Activated T-helper 1 cell treated with anti-CD3 and anti-CD28 coated beads, Interleukin-12 subunit alpha, Interleukin-12 subunit beta, Interleukin-2, Interleukin-4 antibody, amounts not matched to agents 30 ng/mL and 10 ng/mL and 1 ng/mL, durations not matched to agents 14 hours and 24 hours and 36 hours (primary cell): ENCODE measurements at regions not wholly inside any gene's neighbourhood (a gene's known extent, or its start where the extent isn't known, plus 50 kb on each side); places are given as distances from the start of the nearest gene placed in this dataset.
A peak's percentile ranks its signal among the peaks of the same experiment; 100 is the strongest.
"Not testable (repeated sequence)": the region's sequence is repeated elsewhere in the genome, so short reads cannot be mapped to it uniquely, and the experiment has no call there.

Experiments
- DNase-seq: peaks from one replicate; pipeline ENCODE4 v3.0.0; 2021; ENCODE audit warnings: low spot score
- H3K27ac Mint-ChIP-seq: one replicate; pipeline ENCODE4 v1.8.0; 2021; ENCODE audit warnings: mild to moderate bottlenecking, mixed read lengths
- H3K27me3 Mint-ChIP-seq: one replicate; pipeline ENCODE4 v1.8.0; 2022; ENCODE audit warnings: mild to moderate bottlenecking, moderate library complexity, mixed read lengths; ENCODE audit not compliant: insufficient read depth
- H3K36me3 Mint-ChIP-seq: one replicate; pipeline ENCODE4 v1.8.0; 2021; ENCODE audit warnings: low read depth, mixed read lengths
- H3K4me1 Mint-ChIP-seq: one replicate; pipeline ENCODE4 v1.8.0; 2021; ENCODE audit warnings: low read depth, mixed read lengths
- H3K4me3 Mint-ChIP-seq: one replicate; pipeline ENCODE4 v1.8.0; 2021; ENCODE audit warnings: mild to moderate bottlenecking, moderate library complexity, mixed read lengths
- H3K9me3 Mint-ChIP-seq: one replicate; pipeline ENCODE4 v1.8.0; 2021; ENCODE audit warnings: mixed read lengths
- intact Hi-C: fragments of 100-400 bp; cut with micrococcal nuclease; formaldehyde crosslinking; loops from one replicate; pipeline ENCODE4 v1.15.1; 2024

DNA sequence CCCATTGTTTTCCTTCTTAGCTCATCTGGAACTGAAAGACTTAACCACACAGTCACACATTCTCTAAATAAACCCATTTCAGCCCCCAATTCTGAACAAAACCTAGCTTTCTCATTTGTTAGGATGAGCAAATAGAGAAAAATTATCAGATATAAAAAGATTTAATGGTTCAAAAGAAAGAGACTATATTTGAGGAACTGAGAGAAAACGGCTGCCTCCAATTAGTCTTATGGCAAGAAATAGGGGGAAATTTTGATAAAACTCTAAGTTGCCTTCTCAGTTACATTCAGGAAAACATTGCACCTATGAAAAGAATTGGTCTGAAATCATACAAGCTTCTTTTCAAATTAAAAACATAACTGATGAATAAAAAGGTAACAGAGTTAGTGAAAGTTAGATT lies 63.7 kb upstream of the ALDH1B1 start:
- no peaks in the 10 kb centered on the region for H3K9me3 Mint-ChIP-seq
- intact Hi-C loops: no loop called here
- no peaks in the 10 kb centered on the region for H3K36me3 Mint-ChIP-seq
- H3K27me3 Mint-ChIP-seq: peaks cover 5% of the 10 kb centered on the region
- no peak overlapping the region for H3K4me3 Mint-ChIP-seq
- H3K27ac Mint-ChIP-seq: no peak overlapping the region
- H3K4me1 Mint-ChIP-seq: no peaks in the 10 kb centered on the region
- DNase-seq: no peak

DNA sequence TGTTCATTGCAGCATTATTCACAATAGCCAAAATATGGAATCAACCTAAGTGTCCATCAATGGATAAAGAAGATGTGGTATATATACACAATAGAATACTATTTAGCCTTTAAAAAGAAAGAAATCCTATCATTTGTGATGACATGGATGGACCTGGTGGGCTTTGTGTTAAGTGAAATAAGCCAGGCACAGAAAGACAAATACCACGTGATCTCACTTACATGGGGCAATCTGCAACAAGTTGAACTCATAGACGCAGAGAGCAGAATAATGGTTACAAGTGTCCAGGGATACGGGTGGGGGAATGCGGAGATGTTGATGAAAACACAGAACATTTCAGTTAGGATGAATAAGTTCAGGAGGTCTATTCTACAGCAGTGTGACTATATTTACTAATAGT lies 66.4 kb upstream of the ALDH1B1 start:
- intact Hi-C loops: no loop called here
- no peak for DNase-seq
- no peak overlapping the region for H3K27ac Mint-ChIP-seq
- H3K4me3 Mint-ChIP-seq: no peak overlapping the region
- no peaks in the 10 kb centered on the region for H3K36me3 Mint-ChIP-seq
- H3K9me3 Mint-ChIP-seq: no peaks in the 10 kb centered on the region
- H3K4me1 Mint-ChIP-seq: no peaks in the 10 kb centered on the region
- H3K27me3 Mint-ChIP-seq: peaks cover 5% of the 10 kb centered on the region

DNA sequence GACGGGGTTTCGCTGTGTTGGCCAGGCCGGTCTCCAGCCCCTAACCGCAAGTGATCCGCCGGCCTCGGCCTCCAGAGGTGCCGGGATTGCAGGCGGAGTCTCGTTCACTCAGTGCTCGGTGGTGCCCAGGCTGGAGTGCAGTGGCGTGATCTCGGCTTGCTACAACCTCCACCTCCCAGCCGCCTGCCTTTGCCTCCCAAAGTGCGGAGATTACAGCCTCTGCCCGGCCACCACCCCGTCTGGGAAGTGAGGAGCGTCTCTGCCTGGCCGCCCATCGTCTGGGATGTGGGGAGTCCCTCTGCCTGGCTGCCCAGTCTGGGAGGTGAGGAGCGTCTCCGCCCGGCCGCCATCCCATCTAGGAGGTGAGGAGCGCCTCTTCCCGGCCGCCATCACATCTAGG lies 68.3 kb upstream of the ALDH1B1 start:
- DNase-seq, H3K4me1 Mint-ChIP-seq, H3K9me3 Mint-ChIP-seq, H3K27me3 Mint-ChIP-seq, H3K27ac Mint-ChIP-seq, H3K4me3 Mint-ChIP-seq, intact Hi-C loops, H3K36me3 Mint-ChIP-seq: not testable (repeated sequence)

DNA sequence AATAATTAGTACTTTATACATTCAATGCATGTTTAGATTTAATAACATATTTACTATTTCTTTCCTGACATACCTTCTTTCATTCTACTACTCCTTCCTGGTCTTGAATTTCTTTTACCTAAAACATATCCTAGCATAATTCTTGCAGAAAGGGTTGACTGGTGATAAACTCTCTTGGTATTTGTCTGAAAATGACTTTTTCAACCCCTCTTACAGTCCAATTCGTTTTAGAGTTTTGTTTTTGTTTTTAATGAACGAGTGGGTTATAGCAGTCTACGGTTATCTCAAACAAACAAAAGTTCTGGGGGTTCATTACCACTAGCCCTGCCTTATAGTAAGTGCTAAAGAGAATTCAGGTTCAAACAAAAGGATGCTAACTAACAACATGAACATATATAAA lies 69.6 kb upstream of the ALDH1B1 start:
- Mint-ChIP-seq H3K27ac (no peak overlapping the region), H3K9me3 (no peaks in the 10 kb centered on the region), H3K36me3 (no peaks in the 10 kb centered on the region), H3K4me3 (no peak overlapping the region), H3K27me3 (peaks cover 5% of the 10 kb centered on the region), H3K4me1 (peaks cover 8% of the 10 kb centered on the region)
- intact Hi-C loops: no loop called here
- DNase-seq: no peak

DNA sequence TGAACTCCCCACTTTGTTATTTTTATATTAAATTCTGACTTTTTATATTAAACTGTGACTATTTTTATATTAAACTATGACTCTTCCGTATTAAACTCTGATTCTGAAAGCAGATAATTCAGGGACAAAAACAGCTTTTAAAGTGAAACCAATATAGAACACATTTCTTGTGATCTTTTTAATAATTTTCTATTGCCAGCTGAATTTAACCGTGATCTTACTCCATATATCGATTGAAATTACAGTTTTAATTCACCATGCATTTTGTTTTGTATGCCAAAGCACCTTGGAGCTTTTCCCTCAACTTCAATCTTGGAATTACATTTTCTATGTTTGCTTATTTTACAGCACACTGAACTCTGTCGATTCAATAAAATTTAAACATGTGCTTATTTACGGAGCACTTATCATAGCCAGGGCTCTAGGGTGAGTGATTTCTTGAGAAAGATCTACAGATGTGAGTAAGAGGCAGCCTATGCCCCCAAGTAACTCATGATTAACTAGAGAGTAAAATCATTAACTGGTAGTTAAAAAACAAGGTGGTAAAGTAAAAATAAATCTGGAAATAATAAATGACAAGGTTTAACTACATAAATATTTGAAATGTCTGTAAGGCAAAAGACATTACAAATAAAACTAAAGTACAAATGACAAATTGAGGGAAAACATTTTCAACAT lies 72.9 kb upstream of the ALDH1B1 start:
- H3K9me3 Mint-ChIP-seq: no peaks in the 10 kb centered on the region
- no peak for DNase-seq
- H3K36me3 Mint-ChIP-seq: no peaks in the 10 kb centered on the region
- no peak overlapping the region for H3K4me3 Mint-ChIP-seq
- peaks cover 8% of the 10 kb centered on the region for H3K4me1 Mint-ChIP-seq
- H3K27me3 Mint-ChIP-seq: no peaks in the 10 kb centered on the region
- intact Hi-C loops: no loop called here
- H3K27ac Mint-ChIP-seq: no peak overlapping the region

GRCh38 chr9:38318759-38319495 lies 73.6 kb upstream of the ALDH1B1 start:
- H3K9me3 Mint-ChIP-seq: no peaks in the 10 kb centered on the region
- H3K4me1 Mint-ChIP-seq: peaks cover 8% of the 10 kb centered on the region
- no peaks in the 10 kb centered on the region for H3K27me3 Mint-ChIP-seq
- no peak overlapping the region for H3K4me3 Mint-ChIP-seq
- peak; percentile 11 for DNase-seq
- no peaks in the 10 kb centered on the region for H3K36me3 Mint-ChIP-seq
- H3K27ac Mint-ChIP-seq: no peak overlapping the region
- intact Hi-C loops: no loop called here

GRCh38 chr9:38316166-38316780 lies 76.2 kb upstream of the ALDH1B1 start:
- H3K9me3 Mint-ChIP-seq: no peaks in the 10 kb centered on the region
- no peak overlapping the region for H3K27ac Mint-ChIP-seq
- H3K27me3 Mint-ChIP-seq: peaks cover 3% of the 10 kb centered on the region
- no peak for DNase-seq
- intact Hi-C loops: no loop called here
- H3K4me3 Mint-ChIP-seq: no peak overlapping the region
- H3K36me3 Mint-ChIP-seq: no peaks in the 10 kb centered on the region
- H3K4me1 Mint-ChIP-seq: peaks cover 8% of the 10 kb centered on the region

DNA sequence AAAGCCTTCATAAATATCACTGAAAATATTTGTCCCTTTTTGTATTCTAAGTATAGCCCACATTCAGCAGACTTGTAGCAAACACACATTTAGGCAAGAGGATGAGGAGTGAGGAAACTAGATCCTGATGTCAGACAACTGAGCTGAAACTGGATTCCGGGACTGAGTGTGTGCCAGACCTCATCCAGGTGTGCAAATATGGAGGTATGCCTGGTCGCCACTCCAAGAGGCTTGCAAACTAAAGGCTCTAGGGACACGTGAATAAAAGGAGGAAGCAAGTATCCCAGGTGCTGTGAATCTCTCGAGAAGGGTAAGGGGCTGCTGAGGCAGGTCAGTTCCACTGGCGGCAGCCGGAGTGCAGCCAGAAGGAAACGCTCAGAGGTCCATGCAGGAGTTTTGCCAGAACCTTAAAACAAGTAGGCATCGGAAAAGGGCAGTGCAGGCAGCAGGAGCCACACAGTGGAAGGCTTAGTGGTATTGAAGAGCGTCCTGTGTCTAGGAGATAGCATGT lies 77.4 kb upstream of the ALDH1B1 start:
- intact Hi-C loops: no loop called here
- no peak for DNase-seq
- Mint-ChIP-seq H3K4me1 (peaks cover 8% of the 10 kb centered on the region), H3K27me3 (peaks cover 3% of the 10 kb centered on the region), H3K27ac (no peak overlapping the region), H3K9me3 (no peaks in the 10 kb centered on the region), H3K4me3 (no peak overlapping the region), H3K36me3 (no peaks in the 10 kb centered on the region)

- H3K36me3 Mint-ChIP-seq: no peaks in the 10 kb centered on the region
- H3K27me3 Mint-ChIP-seq: peaks cover 11% of the 10 kb centered on the region
- H3K27ac Mint-ChIP-seq: no peak overlapping the region
- H3K9me3 Mint-ChIP-seq: no peaks in the 10 kb centered on the region
- H3K4me1 Mint-ChIP-seq: peaks cover under 1% of the 10 kb centered on the region
- DNase-seq: no peak
- intact Hi-C loops: no loop called here
- H3K4me3 Mint-ChIP-seq: no peak overlapping the region
These were observed 79.1 kb upstream of the ALDH1B1 start for GRCh38 chr9:38313421-38313820.

- no peaks in the 10 kb centered on the region for H3K4me1 Mint-ChIP-seq
- no peaks in the 10 kb centered on the region for H3K9me3 Mint-ChIP-seq
- H3K27me3 Mint-ChIP-seq: peaks cover 11% of the 10 kb centered on the region
- no peak for DNase-seq
- no peak overlapping the region for H3K27ac Mint-ChIP-seq
- no peaks in the 10 kb centered on the region for H3K36me3 Mint-ChIP-seq
- intact Hi-C loops: no loop called here
- no peak overlapping the region for H3K4me3 Mint-ChIP-seq
These were observed 80.1 kb upstream of the ALDH1B1 start for GRCh38 chr9:38312406-38312805.

GRCh38 chr9:38311382-38312270 lies 80.9 kb upstream of the ALDH1B1 start:
- Mint-ChIP-seq H3K27ac (no peak overlapping the region), H3K4me3 (no peak overlapping the region), H3K4me1 (no peaks in the 10 kb centered on the region), H3K9me3 (no peaks in the 10 kb centered on the region), H3K27me3 (peaks cover 11% of the 10 kb centered on the region), H3K36me3 (no peaks in the 10 kb centered on the region)
- DNase-seq: no peak
- intact Hi-C loops: no loop called here

DNA sequence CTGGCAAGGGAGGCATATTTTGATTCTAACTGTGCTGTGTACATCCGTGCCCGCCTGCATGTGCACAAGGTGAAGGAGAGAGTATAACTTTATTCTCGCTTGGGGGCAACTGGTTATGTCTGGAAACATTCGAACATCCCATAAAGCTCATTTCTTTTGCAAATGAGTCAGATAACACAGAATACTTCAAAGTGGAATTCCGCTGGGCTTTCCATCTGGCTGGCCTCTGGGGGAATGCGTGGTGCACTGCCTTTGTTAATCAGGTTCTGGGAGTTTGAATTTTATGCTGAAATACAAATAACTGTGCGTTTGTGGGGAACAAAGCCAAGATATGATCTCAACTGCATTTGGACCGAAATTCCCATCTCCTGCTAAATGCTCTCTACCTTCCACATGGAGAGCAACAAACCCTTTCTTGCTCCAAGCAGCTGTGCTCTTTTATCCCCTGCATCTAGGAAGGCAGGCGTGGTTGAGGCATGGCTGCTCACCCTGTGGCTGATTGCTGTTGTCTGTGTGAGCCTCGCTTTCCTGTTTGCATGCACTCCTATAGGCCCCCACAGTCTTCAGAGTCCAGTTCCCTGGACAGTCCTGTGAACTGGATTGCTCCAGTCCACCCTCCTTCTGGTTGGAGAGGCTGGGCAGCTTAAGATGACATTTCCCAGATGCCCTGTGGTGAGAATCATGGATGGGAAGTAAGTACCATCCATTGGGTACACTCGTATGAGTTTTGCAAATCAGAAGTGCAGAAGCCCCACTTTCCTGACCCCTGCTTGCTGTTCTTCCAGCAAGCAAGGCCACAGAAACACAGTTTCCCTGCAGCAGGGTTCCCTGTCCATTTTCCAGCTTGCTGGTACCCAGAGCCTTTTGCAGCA lies 82.9 kb upstream of the ALDH1B1 start:
- intact Hi-C loops: no loop called here
- no peak for DNase-seq
- Mint-ChIP-seq H3K36me3 (no peaks in the 10 kb centered on the region), H3K27me3 (peaks cover 13% of the 10 kb centered on the region), H3K4me3 (no peak overlapping the region), H3K4me1 (no peaks in the 10 kb centered on the region), H3K9me3 (no peaks in the 10 kb centered on the region), H3K27ac (no peak overlapping the region)
